ENCODE measurements at regions not wholly inside any gene's neighbourhood (a gene's known extent, or its start where the extent isn't known, plus 50 kb on each side); places are given as distances from the start of the nearest gene placed in this dataset.

GRCh38 chr11:112504056-112504455 lies 243.4 kb upstream of the PLET1 start:
- no peak overlapping the region for H3K27ac ChIP-seq
- no peak for DNase-seq (ENCODE audit: low read depth, low spot score)

- no peak for DNase-seq (ENCODE audit: low read depth, low spot score)
These were observed 246.2 kb upstream of the PLET1 start for GRCh38 chr11:112506852-112507251.

GRCh38 chr11:112507281-112507680 lies 246.6 kb upstream of the PLET1 start:
- no peak for DNase-seq (ENCODE audit: low read depth, low spot score)
- no peak overlapping the region for H3K27ac ChIP-seq

More at GRCh38 chr11:112506852-112507251, 246.2 kb upstream of the PLET1 start:
- no peak overlapping the region for H3K27ac ChIP-seq

GRCh38 chr11:112508750-112509149 lies 248.1 kb upstream of the PLET1 start:
- DNase-seq (ENCODE audit: low read depth, low spot score), result no peak
- no peak overlapping the region for H3K27ac ChIP-seq

GRCh38 chr11:112509300-112509699 lies 248.6 kb upstream of the PLET1 start:
- no peak overlapping the region for H3K27ac ChIP-seq
- no peak for DNase-seq (ENCODE audit: low read depth, low spot score)

GRCh38 chr11:112511271-112511670 lies 250.6 kb upstream of the PLET1 start:
- DNase-seq (ENCODE audit: low read depth, low spot score), result peak; percentile 59
- H3K27ac ChIP-seq, result no peak overlapping the region

GRCh38 chr11:112511911-112512310 lies 251.3 kb upstream of the PLET1 start:
- DNase-seq (ENCODE audit: low read depth, low spot score), result no peak
- H3K27ac ChIP-seq, result no peak overlapping the region

GRCh38 chr11:112513417-112513816 lies 252.8 kb upstream of the PLET1 start:
- no peak overlapping the region for H3K27ac ChIP-seq
- no peak for DNase-seq (ENCODE audit: low read depth, low spot score)

GRCh38 chr11:112514011-112514740 lies 253.5 kb upstream of the PLET1 start:
- no peak for DNase-seq (ENCODE audit: low read depth, low spot score)
- no peak overlapping the region for H3K27ac ChIP-seq

GRCh38 chr11:112516261-112516660 lies 255.6 kb upstream of the PLET1 start:
- H3K27ac ChIP-seq, result no peak overlapping the region
- no peak for DNase-seq (ENCODE audit: low read depth, low spot score)

GRCh38 chr11:112516755-112517154 lies 256.1 kb upstream of the PLET1 start:
- H3K27ac ChIP-seq, result no peak overlapping the region
- no peak for DNase-seq (ENCODE audit: low read depth, low spot score)

- DNase-seq (ENCODE audit: low read depth, low spot score), result no peak
- no peak overlapping the region for H3K27ac ChIP-seq
These were observed 257.7 kb upstream of the PLET1 start for GRCh38 chr11:112518371-112518770.

GRCh38 chr11:112519751-112520150 lies 259.1 kb upstream of the PLET1 start:
- DNase-seq (ENCODE audit: low read depth, low spot score), result no peak
- H3K27ac ChIP-seq, result no peak overlapping the region

GRCh38 chr11:112520354-112520753 lies 259.7 kb upstream of the PLET1 start:
- DNase-seq (ENCODE audit: low read depth, low spot score), result no peak
- no peak overlapping the region for H3K27ac ChIP-seq

GRCh38 chr11:112522536-112522935 lies 261.9 kb upstream of the PLET1 start:
- no peak overlapping the region for H3K27ac ChIP-seq
- no peak for DNase-seq (ENCODE audit: low read depth, low spot score)

- H3K27ac ChIP-seq, result no peak overlapping the region
- no peak for DNase-seq (ENCODE audit: low read depth, low spot score)
These were observed 262.4 kb upstream of the PLET1 start for GRCh38 chr11:112523031-112523430.

- DNase-seq (ENCODE audit: low read depth, low spot score), result no peak
- no peak overlapping the region for H3K27ac ChIP-seq
These were observed 262.8 kb upstream of the PLET1 start for GRCh38 chr11:112523477-112523876.

- no peak overlapping the region for H3K27ac ChIP-seq
- DNase-seq (ENCODE audit: low read depth, low spot score), result no peak
These were observed 263.3 kb upstream of the PLET1 start for GRCh38 chr11:112523951-112524350.

- H3K27ac ChIP-seq, result no peak overlapping the region
- no peak for DNase-seq (ENCODE audit: low read depth, low spot score)
These were observed 264.1 kb upstream of the PLET1 start for GRCh38 chr11:112524798-112525197.

- H3K27ac ChIP-seq, result no peak overlapping the region
- no peak for DNase-seq (ENCODE audit: low read depth, low spot score)
These were observed 264.6 kb upstream of the PLET1 start for GRCh38 chr11:112525270-112525669.

GRCh38 chr11:112525844-112526590 lies 265.4 kb upstream of the PLET1 start:
- no peak overlapping the region for H3K27ac ChIP-seq
- no peak for DNase-seq (ENCODE audit: low read depth, low spot score)
